Mesenteric fat pad (tissue), 1 donor: ENCODE measurements at regions not wholly inside any gene's neighbourhood (a gene's known extent, or its start where the extent isn't known, plus 50 kb on each side); places are given as distances from the start of the nearest gene placed in this dataset.
"Not testable (repeated sequence)": the region's sequence is repeated elsewhere in the genome, so short reads cannot be mapped to it uniquely, and the experiment has no call there.

Source experiments
- DNase-seq: peaks from one replicate; pipeline ENCODE4 v3.0.0-alpha.2; 2020; ENCODE audit warnings: low spot score
- donor health status: DM: yes; HTN: yes; CAD: no.

DNA sequence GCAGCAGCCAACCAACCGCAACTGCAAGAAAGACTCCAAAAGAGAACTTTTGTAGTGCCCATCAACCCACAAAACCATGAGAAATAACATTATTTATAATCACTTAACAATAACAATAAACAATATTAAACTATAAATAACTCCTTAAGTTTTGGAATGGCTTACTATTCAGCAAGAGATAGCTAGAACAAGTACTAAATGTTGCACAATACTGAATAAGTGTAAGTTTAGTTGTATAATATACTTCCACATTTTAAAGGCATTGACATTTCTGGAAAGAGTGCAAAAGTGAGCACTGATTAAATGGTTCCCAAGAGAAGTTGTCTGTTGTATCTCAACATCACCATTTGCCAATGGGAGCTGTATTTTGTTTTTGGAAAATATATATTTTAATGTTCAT lies 4176.8 kb upstream of the OR11H1 start:
- not testable (repeated sequence) for DNase-seq

DNA sequence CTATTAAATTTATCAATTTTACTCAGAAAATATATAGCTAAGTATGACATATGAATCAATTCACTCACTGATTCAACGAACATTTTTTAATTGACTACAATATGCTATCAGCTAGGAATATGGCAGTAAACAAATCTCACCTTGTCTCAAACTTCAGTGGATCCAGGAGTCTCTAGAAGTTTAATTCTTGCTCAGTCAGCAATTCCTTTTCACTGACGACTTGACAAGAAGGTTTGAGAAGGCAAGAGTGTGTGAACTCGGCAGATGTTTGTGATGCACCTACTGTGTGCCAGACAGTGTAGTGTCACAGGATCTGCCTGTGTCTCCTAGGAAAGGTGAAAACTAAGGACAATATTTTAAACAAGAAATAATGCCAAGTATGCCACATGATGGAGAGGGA lies 4175.7 kb upstream of the OR11H1 start:
- DNase-seq = not testable (repeated sequence)

DNA sequence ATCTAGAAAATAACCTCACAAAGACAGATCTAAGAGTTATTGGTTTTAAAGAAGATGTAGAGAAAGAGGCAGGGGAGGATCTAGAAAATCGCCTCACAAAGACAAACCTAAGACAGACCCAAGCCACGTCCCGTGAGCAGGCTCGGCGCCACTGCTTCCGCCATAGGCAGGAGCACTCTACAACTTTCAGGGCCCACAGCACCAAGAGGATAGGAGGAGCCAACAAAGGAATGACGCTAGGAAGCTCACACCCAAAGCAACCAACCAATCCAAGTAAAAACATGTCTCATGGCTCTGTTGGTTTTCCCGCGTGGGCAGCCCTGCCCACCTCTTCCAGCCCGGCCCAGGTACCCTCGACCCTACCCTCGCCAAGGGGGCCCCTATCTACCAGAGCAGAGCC lies 4167.4 kb upstream of the OR11H1 start:
- no peak for DNase-seq

DNA sequence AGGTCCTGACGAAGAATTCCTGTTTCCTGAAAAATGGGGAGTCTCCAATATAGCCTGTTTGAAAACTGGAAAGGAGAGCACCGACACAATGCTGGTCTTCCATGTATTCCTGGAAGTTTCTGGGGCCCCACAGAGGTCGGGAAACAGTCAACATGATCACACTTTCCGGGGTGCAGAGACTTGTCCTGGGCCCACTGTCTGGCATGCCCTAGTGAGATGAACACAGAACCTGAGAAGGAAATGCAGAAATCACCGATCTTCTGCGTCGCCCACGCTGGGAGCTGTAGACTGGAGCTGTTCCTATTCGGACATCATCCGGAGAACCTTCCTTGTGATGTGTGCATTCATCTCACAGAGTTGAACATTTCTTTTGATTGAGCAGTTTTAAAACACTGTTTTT lies 4166.5 kb upstream of the OR11H1 start:
- DNase-seq = not testable (repeated sequence)

DNA sequence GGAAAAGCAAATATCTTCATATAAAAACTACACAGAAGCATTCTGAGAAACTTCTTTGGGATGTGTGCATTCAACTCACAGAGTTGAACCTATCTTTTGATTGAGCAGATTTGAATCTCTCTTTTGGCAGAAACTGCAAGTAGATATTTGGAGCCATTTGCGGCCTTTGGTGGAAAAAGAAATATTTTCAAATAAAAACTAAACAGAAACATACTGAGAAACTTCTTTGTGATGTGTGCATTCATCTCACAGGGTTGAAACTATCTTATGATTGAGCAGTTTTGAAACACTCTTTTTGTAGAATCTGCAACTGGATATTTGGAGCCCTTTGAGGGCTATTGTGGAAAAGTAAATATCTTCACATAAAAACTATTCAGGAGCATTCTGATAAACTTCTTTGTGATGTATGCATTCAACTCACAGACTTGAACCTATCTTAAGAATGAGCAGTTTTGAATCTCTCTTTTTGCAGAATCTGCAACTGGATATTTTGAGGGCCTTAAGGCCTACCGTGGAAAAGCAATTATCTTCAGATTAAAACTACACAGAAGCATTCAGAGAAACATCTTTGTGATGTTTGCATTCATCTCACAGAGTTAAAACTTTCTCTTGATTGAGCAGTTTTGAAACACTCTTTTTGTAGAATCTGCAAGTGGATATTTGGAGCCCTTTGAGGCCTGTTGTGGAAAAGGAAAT lies 4158.2 kb upstream of the OR11H1 start:
- not testable (repeated sequence) for DNase-seq

DNA sequence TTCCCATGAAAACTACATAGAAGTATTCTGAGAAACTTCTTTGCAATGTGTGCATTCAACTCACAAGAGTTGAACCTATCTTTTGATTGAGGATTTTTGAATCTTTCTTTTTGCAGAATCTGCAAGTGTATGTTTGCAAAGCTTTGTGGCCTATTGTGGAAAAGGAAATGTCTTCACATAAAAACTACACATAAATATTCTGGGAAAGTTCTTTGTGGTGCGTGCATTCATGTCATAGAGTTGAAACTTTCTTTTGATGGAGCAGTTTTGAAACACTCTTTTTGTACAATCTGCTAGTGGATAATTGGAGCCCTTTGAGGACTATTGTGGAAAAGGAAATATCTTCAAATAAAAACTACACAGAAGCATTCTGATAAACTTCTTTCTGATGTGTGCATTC lies 4157.7 kb upstream of the OR11H1 start:
- DNase-seq = not testable (repeated sequence)
